HG02884 (cell line): ENCODE measurements at regions not wholly inside any gene's neighbourhood (a gene's known extent, or its start where the extent isn't known, plus 50 kb on each side); places are given as distances from the start of the nearest gene placed in this dataset.

Experiments used
- ATAC-seq: cut with Tn5 transposase; IDR thresholded peaks from one replicate; pipeline ENCODE4 v1.9.1; 2021; ENCODE audit warnings: mild to moderate bottlenecking, moderate library complexity; ENCODE audit not compliant: unreplicated experiment

DNA sequence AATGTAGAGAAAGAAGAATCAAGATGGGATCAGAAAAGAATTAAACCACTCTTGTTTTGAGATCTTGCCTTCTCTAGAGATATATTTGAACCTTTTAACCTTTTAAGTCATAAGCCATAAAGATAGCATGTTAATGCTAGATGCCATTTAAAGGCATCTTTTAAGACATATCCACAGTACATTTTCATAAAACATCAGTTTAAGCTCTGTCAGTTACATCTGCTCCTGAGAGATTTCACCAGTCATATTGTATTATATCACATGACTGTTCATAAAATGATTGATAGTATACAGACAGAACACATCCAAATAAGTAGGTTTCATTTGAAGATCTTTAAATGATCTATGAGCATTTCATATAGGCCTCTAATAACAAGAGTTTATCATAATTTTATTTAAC, 1238.5 kb downstream of the SLC16A7 start:
- ATAC-seq: no peak

DNA sequence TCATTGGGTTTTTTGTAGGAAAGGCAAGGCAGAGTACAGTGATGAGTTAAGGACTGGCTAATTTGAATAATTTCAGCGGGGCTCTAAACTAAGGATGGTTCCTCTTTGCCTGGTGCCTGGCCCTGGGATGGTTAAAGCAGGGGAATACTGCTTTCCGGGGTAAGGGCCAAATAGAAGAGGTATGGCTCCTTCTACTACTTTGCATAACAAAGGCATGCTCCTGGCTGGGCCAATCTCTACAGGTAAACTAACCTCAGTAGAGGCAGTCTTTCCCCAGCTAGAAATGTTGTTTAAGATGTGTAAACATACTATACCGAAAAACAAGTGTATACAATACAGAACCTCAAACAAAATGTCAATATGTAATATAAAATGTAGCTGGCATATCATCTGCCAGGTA, 1239.0 kb downstream of the SLC16A7 start:
- no peak for ATAC-seq

DNA sequence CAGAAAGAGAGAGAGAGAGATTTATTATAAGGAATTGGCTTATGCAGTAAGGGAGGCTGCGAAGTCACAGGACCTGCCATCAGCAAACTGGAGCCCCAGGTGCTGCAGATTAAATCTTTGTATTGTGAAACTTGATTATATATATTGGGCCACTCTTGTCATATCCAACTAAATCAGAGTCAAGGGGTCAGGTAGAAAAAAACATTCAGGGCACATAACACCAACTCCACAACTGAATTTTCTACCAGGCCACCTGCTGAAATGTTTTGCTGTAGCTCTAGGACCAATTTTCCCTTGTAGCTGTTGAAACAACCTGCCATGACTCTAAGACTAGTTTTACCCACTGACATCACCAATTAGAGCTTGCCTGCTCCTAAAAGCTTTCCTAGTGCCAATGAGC, 1240.8 kb downstream of the SLC16A7 start:
- ATAC-seq: no peak

DNA sequence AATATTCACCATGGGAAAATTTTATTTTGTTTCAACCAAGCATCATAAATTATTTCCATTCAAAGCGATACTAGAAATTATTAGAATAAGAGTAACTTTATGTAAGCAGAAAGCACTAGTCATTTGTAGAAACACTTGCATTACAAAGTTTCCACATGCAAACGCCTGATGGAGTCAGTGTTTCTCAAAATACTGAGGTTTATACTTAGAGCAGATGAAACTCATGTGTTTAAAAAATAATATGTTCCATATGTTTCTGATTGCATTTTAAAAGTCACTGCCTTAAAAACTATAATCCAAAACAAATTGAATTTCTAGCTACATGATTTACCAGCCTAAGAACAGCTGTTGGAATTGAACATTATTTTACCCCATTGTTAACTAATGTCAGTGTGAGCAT, 1246.4 kb downstream of the SLC16A7 start:
- ATAC-seq: no peak

DNA sequence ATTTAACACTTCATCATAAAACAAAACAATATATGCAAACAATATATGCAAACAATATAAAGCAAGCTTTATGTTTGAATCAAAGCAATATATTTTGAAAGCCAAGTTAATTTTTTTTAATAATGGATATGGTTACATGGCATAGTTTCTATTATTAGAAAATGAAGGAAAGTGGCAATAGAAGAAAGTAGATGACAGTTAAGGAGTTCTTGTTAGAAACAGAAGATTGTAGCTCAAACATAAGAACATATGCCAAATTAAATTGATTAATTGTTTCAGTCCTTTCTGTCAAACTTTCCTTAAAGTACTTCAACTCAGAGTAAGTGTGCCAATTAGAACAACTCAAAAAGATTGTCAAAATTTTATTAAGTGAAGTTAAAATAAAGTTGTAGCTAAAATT, 1248.3 kb downstream of the SLC16A7 start:
- no peak for ATAC-seq

DNA sequence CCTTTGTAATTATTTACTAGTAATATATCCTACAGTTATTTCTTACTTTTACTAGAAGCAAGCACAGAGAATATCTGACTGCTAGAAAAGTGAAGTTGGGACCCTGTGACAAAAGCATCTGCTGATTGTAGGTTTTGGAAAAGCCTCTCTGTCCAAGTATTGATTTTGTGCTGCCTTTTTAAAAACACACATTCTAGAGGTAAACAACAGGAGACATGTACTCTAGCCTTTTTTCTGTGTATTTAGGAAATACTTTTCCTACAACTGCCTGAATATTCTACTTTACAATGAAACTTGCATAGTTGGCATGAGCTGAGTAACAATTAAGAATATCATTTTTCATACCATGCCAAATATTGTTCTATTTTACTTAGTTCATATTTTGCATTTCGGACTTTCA, 1249.0 kb downstream of the SLC16A7 start:
- ATAC-seq: no peak

DNA sequence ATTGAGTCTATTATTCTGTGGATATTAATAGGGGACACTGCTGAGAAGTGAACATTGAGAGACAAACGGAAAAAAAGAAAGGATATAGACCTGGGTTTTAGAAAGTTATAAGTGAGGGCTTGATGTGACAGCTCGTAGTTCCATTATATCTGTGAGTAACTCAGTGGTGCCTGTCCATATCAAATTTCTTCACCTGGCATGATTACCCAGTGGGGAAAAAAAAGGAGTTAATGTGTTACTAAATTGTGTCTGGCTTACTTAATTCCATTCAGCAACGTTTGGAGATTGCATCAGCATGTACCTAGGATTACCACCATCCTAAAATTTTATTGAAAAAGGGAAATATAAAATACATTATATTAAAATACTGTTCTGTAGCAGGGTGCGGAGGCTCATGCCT, 1249.9 kb downstream of the SLC16A7 start:
- ATAC-seq: no peak

DNA sequence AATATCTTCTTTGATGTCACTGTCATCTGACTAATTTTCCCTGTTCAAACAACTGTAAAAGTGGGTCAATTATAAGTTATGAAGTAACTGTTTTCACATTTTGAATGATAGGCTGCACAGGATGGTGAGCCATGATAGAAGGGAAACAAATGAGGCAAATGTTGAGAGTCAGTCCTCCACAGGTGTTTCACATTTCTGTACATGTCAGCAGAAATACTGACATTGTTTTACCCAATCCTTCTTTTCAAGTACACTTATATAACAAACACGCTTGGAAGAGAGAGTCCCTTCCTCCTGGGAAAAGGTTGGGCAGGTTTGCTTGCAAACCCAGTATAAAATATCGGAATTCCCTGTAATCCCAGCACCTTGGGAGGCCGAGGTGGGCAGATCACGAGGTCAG, 1251.5 kb downstream of the SLC16A7 start:
- ATAC-seq: no peak

DNA sequence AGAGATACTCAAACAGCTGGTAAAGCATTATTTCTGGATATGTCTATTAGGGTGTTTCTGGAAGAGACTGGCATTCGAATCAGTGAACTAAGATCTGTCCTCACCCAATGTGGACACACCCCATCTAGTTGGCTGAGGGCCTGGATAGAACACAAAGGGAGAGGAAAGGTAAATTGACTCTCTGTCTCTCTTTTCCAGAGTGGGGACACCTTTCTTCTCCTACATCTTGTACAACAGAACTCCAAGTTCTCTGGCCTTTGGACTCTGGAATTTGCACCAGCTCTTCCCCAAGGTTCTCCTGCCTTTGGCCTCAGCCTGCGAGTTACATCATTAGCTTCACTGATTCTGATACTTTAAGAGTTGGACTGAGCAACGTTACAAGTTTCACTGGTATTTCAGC, 1253.9 kb downstream of the SLC16A7 start:
- no peak for ATAC-seq

DNA sequence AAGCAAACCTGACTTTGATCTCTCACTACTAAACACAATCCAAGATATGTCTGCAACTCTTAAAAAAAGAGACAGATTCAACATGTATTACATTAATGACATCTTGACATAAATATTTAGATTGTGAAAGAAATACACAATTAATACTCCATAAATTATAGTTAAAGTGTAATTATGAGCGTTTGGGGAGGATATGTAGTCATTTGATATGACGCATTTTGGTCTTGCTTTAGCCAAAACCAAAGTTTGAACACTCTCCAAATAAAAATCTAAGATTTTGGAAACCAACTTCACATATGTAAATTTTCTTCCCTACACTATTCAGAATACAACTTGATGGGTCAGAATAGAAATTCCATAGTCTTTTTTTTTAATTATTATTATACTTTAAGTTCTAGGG, 1257.6 kb downstream of the SLC16A7 start:
- no peak for ATAC-seq

DNA sequence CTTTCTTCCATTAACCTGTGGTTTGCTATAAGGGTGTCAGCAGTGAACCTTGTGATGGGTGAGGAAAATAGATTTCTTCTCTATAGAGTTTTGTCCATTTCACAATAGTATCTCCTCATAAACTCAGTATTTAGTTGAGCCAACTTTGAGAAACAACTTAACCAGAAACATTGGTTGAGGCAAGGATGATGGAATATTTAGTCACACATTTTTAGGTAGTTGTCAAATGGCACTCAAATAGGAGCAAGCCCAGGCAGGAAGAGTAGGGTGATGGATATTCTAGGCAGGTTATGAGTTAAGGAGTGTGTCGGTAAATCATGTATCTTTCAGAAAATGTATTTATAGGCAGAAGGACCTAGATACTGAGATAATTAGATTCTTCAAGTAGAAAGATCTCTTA, 1267.6 kb downstream of the SLC16A7 start:
- no peak for ATAC-seq

DNA sequence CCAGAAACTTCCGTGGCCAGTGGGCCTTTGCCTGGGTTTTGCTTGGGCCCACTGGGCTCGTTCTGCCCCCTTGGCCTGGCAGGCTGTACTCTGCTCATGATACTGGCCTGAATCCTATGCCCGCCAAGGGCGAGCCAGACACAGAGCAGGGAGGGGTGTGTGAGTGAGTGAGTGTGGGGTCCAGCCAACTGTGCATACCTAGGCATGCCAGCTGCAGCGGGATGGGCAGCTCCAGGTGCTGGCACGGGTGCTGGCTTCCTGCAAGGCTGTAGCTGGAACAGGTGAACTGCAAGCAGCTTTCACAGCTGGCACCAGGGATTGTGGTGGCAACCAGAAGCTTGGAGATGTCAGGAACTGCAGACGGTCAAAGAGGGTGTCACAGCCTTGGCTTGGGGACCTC, 1276.4 kb downstream of the SLC16A7 start:
- no peak for ATAC-seq

DNA sequence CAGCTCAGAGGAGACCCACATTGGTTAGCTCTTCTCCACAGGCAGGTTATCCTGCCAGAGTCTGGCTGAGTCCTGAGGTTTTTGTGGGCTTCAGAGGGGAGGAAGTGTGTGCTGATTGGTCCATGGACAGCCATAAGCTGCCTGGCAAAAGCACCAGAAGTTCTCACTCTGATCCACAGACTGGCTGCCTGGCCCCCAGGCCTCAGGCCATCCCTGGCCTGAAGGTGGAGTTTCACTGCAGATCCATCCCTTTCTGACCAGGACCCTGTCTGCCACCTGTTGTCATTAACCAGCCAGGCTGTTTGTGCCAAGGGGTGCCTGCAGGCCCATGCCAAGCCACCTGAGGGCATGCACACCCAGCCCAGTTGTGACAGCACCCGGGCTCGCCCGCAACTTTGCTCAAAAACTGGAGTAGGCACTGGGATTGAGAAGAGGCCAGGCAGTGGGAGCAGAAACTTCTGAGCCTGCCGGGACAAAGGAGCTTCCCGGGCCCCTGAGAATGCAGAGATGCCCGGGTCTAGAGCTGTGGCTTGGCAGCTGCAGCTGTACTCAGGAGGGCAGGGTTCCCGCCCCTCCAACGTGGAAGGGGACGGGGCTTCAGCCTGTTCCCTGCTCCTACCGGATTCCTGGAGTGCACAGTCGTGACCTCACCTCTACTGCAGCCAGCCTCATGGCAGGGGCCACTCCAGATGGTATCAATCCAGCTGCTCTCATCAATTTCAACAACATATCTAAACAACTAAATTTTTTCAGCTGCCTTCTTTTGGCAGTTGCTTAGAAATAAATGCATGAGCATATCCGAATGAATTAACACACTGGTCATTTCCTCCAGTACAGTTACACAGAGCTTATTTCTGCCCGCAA, 1277.3 kb downstream of the SLC16A7 start:
- no peak for ATAC-seq

DNA sequence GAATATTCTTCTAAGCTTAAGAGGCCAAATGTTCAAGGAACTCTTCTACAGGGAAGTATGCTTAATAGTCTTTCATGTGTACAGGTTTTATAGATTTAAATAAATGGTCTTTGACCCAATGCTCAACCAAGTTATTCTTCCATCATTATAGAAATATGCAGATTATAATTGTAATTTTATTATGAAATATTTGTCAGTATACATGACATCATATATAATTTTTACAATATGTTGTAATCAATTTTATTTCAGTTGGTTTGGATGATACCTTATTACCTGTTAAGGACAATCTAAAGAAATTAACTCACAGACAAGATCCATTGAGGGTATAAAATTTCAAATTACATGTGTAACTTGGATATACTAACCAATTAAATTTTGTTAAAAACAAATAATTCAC, 1278.3 kb downstream of the SLC16A7 start:
- ATAC-seq: no peak

DNA sequence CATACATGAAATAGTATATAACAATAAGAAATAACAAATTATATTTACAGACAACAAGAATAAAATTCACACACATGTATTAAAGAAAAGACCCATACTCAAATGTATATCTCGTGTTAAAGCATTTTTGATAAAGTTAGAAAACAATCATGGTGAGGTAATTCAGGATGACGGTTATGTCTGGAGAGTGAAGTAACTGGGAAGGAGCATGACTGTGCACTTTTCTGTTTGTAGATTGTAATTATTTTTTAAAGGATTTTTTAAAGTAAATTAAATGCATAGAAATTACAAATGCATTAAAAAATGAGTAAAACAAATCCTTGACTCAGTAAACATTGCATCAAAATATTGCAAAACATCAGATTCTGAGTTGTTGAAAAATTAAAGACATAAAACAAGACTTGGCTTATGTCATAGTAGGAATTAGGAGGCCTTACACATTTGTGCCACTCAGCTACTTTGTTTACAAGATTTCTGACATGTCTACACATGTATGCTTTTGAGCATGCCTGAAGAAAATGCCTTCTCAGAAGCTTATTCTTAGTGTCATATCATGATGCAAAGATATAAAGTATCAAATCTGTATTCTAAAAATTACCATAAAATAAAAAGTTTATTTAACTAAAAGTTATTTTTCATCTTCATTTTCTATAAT, 1325.1 kb downstream of the SLC16A7 start:
- no peak for ATAC-seq

DNA sequence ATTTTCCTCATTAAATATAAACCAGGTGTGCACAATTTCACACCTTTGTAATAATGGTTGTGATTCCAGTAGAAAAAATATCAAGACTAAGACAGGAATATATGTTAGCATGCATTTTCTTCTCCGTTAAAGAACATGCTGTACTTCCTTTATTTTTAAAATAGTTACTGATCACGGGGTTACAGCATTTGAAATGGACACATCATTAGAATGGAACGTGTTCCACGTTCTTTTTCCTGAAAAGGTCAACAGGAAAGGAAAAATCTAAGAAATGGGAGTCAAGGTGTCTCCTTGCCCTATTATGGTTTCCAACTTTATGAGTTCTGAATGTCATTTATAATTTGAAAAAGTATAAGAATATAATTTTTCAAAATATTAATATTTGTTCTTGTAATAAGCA, 1325.7 kb downstream of the SLC16A7 start:
- ATAC-seq: no peak

DNA sequence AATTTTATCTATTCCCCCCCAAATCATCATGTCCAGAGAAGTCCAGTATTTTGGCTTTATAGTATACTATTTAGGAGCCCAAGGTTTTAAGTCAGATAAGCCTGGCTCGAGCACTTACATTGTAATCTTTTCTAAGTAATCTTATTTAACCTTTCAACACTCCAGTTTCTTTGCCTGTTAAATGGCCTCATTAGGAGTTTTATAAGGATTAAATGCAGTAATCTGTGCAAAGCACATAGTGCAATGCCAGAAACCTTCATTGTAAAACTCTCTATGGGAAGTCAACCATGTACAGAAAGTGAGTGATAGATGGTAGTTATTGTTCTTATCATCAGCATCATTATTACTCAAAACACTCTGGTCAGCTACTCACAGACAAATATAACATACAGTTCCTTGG, 1330.4 kb downstream of the SLC16A7 start:
- no peak for ATAC-seq

DNA sequence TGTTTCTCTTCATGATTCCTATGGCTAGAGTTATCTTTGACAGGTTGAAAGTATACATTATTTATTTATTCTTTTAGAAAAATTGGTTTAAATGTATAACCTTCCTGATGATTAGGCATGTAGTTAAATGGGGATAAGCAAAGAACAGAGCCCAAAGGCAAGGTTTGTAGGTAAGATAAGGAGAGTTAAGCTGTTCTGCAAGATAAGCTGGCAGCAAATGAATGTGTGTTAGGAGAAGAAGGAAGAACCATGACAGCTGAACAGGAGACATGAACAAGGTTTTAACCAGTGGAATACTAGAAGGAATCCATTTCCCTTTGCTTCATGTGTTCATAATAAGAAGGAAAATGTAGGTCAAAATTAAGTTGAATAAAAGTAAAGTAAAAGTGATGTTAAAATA, 1330.1 kb upstream of the USP15 start:
- ATAC-seq: no peak

DNA sequence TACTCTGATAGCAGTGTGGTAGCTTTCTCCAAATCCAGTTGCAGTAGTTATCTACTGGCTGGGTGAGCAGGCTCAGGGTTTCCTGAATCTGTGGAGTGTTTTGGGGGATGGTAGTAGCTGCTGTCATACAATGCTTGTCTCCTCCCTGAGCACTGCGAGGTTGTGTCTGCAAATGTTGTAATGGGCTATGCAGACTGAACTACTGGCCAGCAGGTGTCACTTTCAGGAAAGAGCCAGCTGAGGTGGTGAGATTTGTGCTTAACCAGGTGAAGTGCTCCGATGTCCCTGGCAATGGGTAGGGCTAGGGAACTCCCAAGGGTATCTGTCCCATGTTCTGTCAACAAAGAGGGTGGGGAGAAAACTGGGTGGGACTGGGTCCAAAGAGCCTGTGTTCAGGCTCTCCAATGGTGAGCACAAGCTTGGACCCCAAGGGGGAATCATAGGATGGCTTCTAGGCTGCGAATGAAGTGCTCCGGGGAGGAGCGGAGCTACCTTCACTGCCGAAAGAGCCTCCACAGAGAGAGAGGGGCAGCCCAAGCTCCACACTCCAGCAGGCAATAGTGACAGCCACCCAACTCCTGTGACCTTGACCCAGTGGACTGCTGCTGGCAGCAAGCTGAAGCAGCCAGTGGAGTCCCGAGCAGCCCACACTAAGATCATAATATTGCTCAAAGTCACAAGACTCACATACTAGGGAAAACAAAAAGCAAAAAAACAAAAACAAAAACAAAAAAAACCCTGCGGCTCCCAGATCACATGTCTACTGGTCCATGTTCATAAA, 1324.0 kb upstream of the USP15 start:
- ATAC-seq: no peak

DNA sequence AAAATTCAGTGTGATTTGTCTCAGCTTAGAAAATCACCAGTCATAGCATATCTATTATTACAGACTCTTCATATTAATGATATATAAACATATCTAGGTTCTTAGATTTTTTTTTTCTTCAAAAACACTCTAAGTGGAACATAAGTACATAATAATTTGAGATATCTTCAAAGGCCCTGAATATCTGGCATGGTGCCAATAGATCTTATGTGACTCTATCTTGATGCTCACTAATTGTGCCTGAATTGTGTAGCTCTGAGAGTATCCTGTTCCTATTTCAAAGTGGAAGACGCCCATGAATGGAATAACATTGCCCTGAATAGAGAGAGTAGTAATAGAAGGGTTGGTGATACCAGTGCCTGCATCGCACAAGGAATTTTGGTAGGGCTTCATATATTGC, 1312.7 kb upstream of the USP15 start:
- ATAC-seq: no peak

DNA sequence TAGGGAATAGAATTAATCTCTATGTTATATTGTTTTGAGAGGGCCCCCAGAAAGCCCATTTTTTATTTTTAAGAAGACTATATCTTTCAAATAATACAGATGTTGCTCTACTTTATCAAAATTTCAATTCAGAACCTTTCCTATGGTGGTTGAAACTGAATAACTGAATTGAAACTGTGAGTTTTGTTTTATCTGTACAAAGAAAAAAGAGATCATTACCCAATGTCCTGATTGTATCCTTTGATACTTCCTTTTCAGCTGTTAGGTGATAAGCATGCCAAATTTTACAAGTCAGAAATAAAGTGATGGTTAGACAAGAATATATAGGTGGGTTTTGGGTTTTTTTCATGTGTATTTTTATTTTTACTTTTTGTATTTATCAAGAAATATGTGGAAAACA, 1293.1 kb upstream of the USP15 start:
- ATAC-seq: no peak

DNA sequence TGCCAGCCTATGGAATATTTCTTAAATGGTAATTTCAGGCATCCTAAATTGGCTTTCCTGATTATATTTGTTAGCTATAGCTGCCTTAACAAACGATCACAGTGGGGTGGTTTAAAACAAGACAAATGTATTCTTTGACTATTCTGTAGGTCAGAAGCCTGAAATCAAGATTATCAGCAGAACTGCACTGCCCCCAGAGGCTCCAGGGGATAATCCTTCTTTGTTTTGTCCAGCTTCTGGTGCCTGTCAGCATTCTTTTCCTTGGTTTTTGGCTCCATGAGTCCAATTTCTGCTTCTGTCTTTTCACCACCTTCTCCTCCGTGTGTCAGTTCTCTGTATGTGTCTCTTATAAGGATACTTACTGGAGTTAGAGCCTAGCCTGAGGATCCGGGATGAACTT, 1282.2 kb upstream of the USP15 start:
- no peak for ATAC-seq
